C4-2B (cell line): ENCODE measurements at regions not wholly inside any gene's neighbourhood (a gene's known extent, or its start where the extent isn't known, plus 50 kb on each side); places are given as distances from the start of the nearest gene placed in this dataset.

Experiments used
- ZFX ChIP-seq: fragments of 450-650 bp; IDR thresholded peaks from 2 replicates; pipeline ENCODE4 v1.6.1; 2017
- TF ChIP-seq, protein P1 (sequence below): fragments of 450-650 bp; conservative IDR thresholded peaks from 2 replicates; pipeline ENCODE4 v1.5.1; 2017; ENCODE audit warnings: mild to moderate bottlenecking

DNA sequence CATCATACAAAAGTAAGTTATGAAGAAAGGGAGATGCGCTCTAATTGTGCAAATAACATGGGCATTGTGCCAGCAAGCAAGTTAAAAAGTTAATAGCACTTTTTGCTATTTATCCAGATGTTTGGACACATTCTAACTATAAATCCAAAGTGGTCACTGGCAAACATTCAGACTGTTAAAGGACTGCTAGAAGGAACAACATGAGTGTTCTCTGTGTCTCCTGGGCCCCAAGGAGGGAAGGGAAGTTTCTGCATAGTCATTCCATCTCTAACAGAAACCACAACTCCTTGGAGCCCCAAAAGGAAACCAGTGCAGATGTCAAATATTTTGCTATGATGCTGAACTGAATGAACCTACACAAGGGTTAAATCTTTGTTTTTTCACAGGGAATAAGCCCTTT, 213.3 kb upstream of the HNRNPA3 start:
- TF ChIP-seq, protein P1, sequence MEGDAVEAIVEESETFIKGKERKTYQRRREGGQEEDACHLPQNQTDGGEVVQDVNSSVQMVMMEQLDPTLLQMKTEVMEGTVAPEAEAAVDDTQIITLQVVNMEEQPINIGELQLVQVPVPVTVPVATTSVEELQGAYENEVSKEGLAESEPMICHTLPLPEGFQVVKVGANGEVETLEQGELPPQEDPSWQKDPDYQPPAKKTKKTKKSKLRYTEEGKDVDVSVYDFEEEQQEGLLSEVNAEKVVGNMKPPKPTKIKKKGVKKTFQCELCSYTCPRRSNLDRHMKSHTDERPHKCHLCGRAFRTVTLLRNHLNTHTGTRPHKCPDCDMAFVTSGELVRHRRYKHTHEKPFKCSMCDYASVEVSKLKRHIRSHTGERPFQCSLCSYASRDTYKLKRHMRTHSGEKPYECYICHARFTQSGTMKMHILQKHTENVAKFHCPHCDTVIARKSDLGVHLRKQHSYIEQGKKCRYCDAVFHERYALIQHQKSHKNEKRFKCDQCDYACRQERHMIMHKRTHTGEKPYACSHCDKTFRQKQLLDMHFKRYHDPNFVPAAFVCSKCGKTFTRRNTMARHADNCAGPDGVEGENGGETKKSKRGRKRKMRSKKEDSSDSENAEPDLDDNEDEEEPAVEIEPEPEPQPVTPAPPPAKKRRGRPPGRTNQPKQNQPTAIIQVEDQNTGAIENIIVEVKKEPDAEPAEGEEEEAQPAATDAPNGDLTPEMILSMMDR: no peak
- TF ChIP-seq ZFX: no peak
